ENCODE measurements at regions not wholly inside any gene's neighbourhood (a gene's known extent, or its start where the extent isn't known, plus 50 kb on each side); places are given as distances from the start of the nearest gene placed in this dataset.
"Not testable (repeated sequence)": the region's sequence is repeated elsewhere in the genome, so short reads cannot be mapped to it uniquely, and the experiment has no call there.

DNA sequence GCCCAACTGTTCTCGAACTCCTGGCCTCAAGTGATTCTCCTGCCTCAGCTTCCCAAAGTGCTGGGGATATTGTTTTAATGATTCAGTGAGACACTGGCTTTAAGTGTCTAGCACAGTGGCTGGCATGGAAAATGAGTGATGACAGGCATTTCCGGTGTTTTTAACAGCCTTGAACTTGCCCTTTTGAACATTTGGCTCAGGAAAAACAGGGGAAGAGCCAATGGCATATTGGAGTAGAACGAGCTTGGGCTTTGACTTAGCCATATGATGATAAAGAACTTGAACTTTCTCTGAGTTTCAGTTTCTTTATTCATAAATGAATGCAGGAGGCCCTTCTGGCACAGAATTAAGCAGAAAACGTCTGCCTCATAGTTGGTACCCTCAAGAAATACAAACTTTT, 145.0 kb upstream of the HS3ST4 start:
- intact Hi-C loops (cut with DNase I), result no loop called here
- DNase-seq (no peak), ATAC-seq (no peak)
- Histone ChIP-seq H3K27me3 (no peaks in the 10 kb centered on the region), H3K4me3 (no peak overlapping the region), H3K9me3 (no peaks in the 10 kb centered on the region), H3K36me3 (replicated peaks in 1 of 2; ENCODE audit: insufficient read depth in 1 of 2, low read depth in 2 of 2) (no peaks in the 10 kb centered on the region), H3K4me1 (no peaks in the 10 kb centered on the region), H3K27ac (no peak overlapping the region)
- WGBS, 2 donors, result 26 to 30% methylated on average over 4 of the region's 4 CpGs
- TF ChIP-seq POLR2A (IDR thresholded peaks at IDR 0.05), result no peak
- TF ChIP-seq CTCF (IDR thresholded peaks at IDR 0.05), result no peak

DNA sequence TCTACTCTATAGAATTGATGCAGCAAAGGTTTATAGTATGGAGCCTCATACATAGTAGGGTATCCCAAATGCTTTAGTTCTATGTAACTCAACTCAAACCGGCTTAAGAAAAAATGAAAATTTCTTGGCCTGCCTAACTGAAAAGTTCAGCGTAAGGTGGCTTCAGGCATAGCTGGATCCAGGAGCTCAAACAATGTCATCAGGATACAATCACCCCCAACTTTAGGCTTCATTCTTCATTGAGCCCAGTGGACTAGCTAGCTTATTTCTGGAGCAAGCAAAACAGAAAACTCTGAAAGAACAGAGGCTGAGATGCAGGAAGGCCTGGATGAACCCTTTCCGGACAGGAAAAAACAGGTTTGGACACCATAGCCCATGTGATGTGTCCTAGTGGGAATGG, 147.5 kb upstream of the HS3ST4 start:
- Histone ChIP-seq H3K4me1 (no peaks in the 10 kb centered on the region), H3K27ac (no peak overlapping the region), H3K9me3 (no peaks in the 10 kb centered on the region), H3K4me3 (no peak overlapping the region), H3K36me3 (replicated peaks in 1 of 2; ENCODE audit: insufficient read depth in 1 of 2, low read depth in 2 of 2) (no peaks in the 10 kb centered on the region), H3K27me3 (no peaks in the 10 kb centered on the region)
- DNase-seq, result no peak
- TF ChIP-seq CTCF (IDR thresholded peaks at IDR 0.05) (no peak), POLR2A (IDR thresholded peaks at IDR 0.05) (no peak)
- WGBS, 2 donors, result 90 to 92% methylated on average over 3 of the region's 3 CpGs
- no peak for ATAC-seq
- intact Hi-C loops (cut with DNase I), result no loop called here

DNA sequence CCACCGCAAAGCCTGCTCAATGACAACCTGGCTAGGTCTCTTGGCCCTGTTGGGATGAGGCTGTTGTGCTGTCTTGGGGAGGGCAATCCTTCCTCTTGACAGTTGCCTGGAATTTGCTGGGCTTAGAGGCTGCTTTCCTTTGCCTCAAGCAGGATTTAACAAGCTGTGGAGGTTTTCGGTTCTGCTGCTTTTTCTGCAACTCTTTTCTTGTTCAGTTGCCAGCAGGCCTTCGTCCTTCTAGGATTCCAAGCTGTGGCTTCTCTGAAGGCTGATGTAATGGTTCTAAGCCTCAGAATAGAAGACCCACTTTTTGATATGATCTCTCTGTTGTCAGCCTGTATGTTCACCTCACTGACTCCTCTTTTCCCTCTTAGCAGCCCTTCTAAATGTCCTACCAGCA, 149.5 kb upstream of the HS3ST4 start:
- WGBS, 2 donors, result 58 to 77% methylated on average over 2 to 3 of the region's 3 CpGs
- DNase-seq (no peak), ATAC-seq (no peak)
- intact Hi-C loops (cut with DNase I), result no loop called here
- Histone ChIP-seq H3K27me3 (no peaks in the 10 kb centered on the region), H3K4me1 (no peaks in the 10 kb centered on the region), H3K36me3 (replicated peaks in 1 of 2; ENCODE audit: insufficient read depth in 1 of 2, low read depth in 2 of 2) (no peaks in the 10 kb centered on the region), H3K27ac (no peak overlapping the region), H3K9me3 (no peaks in the 10 kb centered on the region), H3K4me3 (no peak overlapping the region)
- no peak for TF ChIP-seq CTCF (IDR thresholded peaks at IDR 0.05)
- TF ChIP-seq POLR2A (IDR thresholded peaks at IDR 0.05), result no peak

GRCh38 chr16:25539767-25540166, 152.0 kb upstream of the HS3ST4 start:
- intact Hi-C loops (cut with DNase I); ATAC-seq; H3K9me3 ChIP-seq; H3K36me3 ChIP-seq (replicated peaks in 1 of 2; ENCODE audit: insufficient read depth in 1 of 2, low read depth in 2 of 2); H3K27ac ChIP-seq; H3K27me3 ChIP-seq; DNase-seq; H3K4me3 ChIP-seq; H3K4me1 ChIP-seq: not testable (repeated sequence)
- WGBS, 2 donors, result 80 to 84% methylated on average over 12 of the region's 12 CpGs

DNA sequence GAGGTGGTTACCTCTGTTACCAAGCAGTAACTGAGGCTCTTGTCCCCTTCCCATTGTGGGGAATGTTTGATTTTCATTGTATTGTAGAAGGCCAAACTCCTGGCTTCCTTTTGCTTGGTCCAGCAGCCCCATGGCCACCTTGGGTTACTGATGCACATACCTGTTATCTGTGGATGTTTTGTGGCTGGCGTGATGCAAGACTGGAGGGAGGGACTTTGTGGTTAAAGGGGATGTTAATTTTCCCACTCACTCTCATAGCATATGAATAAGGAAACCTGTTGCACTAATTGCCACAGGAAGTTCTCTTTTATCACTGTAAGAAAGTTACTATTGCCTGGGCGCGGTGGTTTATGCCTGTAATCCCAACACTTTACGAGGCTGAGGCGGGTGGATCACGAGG, 168.6 kb upstream of the HS3ST4 start:
- DNase-seq (no peak), ATAC-seq (no peak)
- H3K9me3 ChIP-seq, result no peaks in the 10 kb centered on the region
- H3K27ac ChIP-seq, result no peak overlapping the region
- no peak overlapping the region for H3K4me3 ChIP-seq
- H3K36me3 ChIP-seq (replicated peaks in 1 of 2; ENCODE audit: insufficient read depth in 1 of 2, low read depth in 2 of 2), result no peaks in the 10 kb centered on the region
- TF ChIP-seq CTCF (IDR thresholded peaks at IDR 0.05), result no peak
- intact Hi-C loops (cut with DNase I), result no loop called here
- 68 to 77% methylated on average over 6 of the region's 6 CpGs for WGBS, 2 donors
- H3K4me1 ChIP-seq, result no peaks in the 10 kb centered on the region
- H3K27me3 ChIP-seq, result no peaks in the 10 kb centered on the region

Data from body of pancreas (tissue), 4 donors.